Motor neuron (in vitro differentiated cells): ENCODE measurements at regions not wholly inside any gene's neighbourhood (a gene's known extent, or its start where the extent isn't known, plus 50 kb on each side); places are given as distances from the start of the nearest gene placed in this dataset.
"Not testable (repeated sequence)": the region's sequence is repeated elsewhere in the genome, so short reads cannot be mapped to it uniquely, and the experiment has no call there.

ENCODE experiments used
- ATAC-seq, 8 experiments: fragments of 200-7000 bp; cut with Tn5 transposase; replicated peaks in 6 of 8; 2 replicates each; pipeline ENCODE4 v1.8.0; 2021; ENCODE audit warnings: mild to moderate bottlenecking in 8 of 8, moderate library complexity in 8 of 8
- H3K27ac ChIP-seq, 2 donors: fragments of 250-450 bp; sonication (Bioruptor Pico); 2 replicates each; pipeline ENCODE4 v1.9.0; 2021; ENCODE audit warnings: antibody characterized with exemption in 2 of 2, mild to moderate bottlenecking in 2 of 2, moderate library complexity in 1 of 2
- H3K4me1 ChIP-seq, 2 donors: fragments of 250-450 bp; sonication (Bioruptor Pico); replicated peaks in 1 of 2; 2 replicates each; pipeline ENCODE4 v1.6.1; 2021; ENCODE audit warnings: antibody characterized with exemption in 2 of 2, mild to moderate bottlenecking in 2 of 2, moderate library complexity in 1 of 2
- H3K4me3 ChIP-seq, 5 donors: fragments of 250-450 bp; sonication (Bioruptor Pico); 2 replicates each; pipeline ENCODE4 v1.9.0; 2021; ENCODE audit warnings: antibody characterized with exemption in 5 of 5, mild to moderate bottlenecking in 5 of 5, moderate library complexity in 4 of 5
- WGBS, 10 experiments: fragments of 450-650 bp; shearing (Covaris generic); methylation state at CpG; one replicate each; pipeline ENCODE4 v1.0.0; 2022; 5-methylcytosine and 5-hydroxymethylcytosine counted together
- in situ Hi-C, 9 experiments: fragments of 400-800 bp; cut with MboI; loops; one replicate each; pipeline ENCODE4 v1.15.0; 2021; ENCODE audit warnings: low sequenced_read_pairs in 9 of 9, low pct_unique_long_range_greater_than_20kb in 2 of 9; ENCODE audit not compliant: unreplicated experiment in 9 of 9

GRCh38 chr2:111400598-111401253, 280.0 kb downstream of the BCL2L11 start:
- H3K4me3 ChIP-seq, H3K4me1 ChIP-seq, H3K27ac ChIP-seq, in situ Hi-C loops: not testable (repeated sequence)
- no CpG with 5 or more reads among the region's 3 CpGs for WGBS, 10 experiments
- ATAC-seq: peak in 2 of 8 experiments; percentile 74 to 78

- in situ Hi-C loops, H3K4me3 ChIP-seq, H3K4me1 ChIP-seq, H3K27ac ChIP-seq: not testable (repeated sequence)
- ATAC-seq: peak in 7 of 8 experiments; percentile 37 to 81 (median 66)
- WGBS, 10 experiments: no CpG with 5 or more reads among the region's 8 CpGs
These were observed 280.8 kb downstream of the BCL2L11 start for GRCh38 chr2:111401270-111402140.

- H3K4me3 ChIP-seq, H3K27ac ChIP-seq, H3K4me1 ChIP-seq, ATAC-seq, in situ Hi-C loops: not testable (repeated sequence)
These were observed 281.7 kb downstream of the BCL2L11 start for GRCh38 chr2:111402450-111402849.

- WGBS, 10 experiments: no CpG with 5 or more reads among the region's 2 CpGs
- H3K27ac ChIP-seq, H3K4me1 ChIP-seq, ATAC-seq, H3K4me3 ChIP-seq, in situ Hi-C loops: not testable (repeated sequence)
These were observed 282.6 kb downstream of the BCL2L11 start for GRCh38 chr2:111403287-111403686.

GRCh38 chr2:111406616-111407015, 285.9 kb downstream of the BCL2L11 start:
- H3K4me3 ChIP-seq, in situ Hi-C loops, ATAC-seq, H3K4me1 ChIP-seq, H3K27ac ChIP-seq: not testable (repeated sequence)
- no CpG with 5 or more reads among the region's 1 CpG for WGBS, 10 experiments

- in situ Hi-C loops, ATAC-seq, H3K27ac ChIP-seq, H3K4me3 ChIP-seq, H3K4me1 ChIP-seq: not testable (repeated sequence)
- no CpG with 5 or more reads among the region's 11 CpGs for WGBS, 10 experiments
These were observed 287.0 kb downstream of the BCL2L11 start for GRCh38 chr2:111407632-111408194.

GRCh38 chr2:111410868-111411406, 290.2 kb downstream of the BCL2L11 start:
- ATAC-seq, H3K4me3 ChIP-seq, H3K4me1 ChIP-seq, in situ Hi-C loops, H3K27ac ChIP-seq: not testable (repeated sequence)
- no CpG with 5 or more reads among the region's 10 CpGs for WGBS, 10 experiments

- ATAC-seq, H3K27ac ChIP-seq, H3K4me3 ChIP-seq, in situ Hi-C loops, H3K4me1 ChIP-seq: not testable (repeated sequence)
- 100% methylated on average over 1 of the region's 18 CpGs; no CpG with 5 or more reads in 9 of the 10 experiments for WGBS, 10 experiments
These were observed 291.4 kb downstream of the BCL2L11 start for GRCh38 chr2:111411867-111412681.

GRCh38 chr2:111412841-111413650, 292.3 kb downstream of the BCL2L11 start:
- H3K4me3 ChIP-seq, in situ Hi-C loops, H3K4me1 ChIP-seq, H3K27ac ChIP-seq: not testable (repeated sequence)
- 100% methylated on average over 1 of the region's 12 CpGs; no CpG with 5 or more reads in 9 of the 10 experiments for WGBS, 10 experiments
- ATAC-seq: peak in 1 of 8 experiments; percentile 15

- H3K4me1 ChIP-seq, H3K4me3 ChIP-seq, in situ Hi-C loops, H3K27ac ChIP-seq: not testable (repeated sequence)
- WGBS, 10 experiments: no CpG with 5 or more reads among the region's 5 CpGs
- peak in 3 of 8 experiments; percentile 60 to 74 (median 67) for ATAC-seq
These were observed 293.2 kb downstream of the BCL2L11 start for GRCh38 chr2:111413950-111414349.

GRCh38 chr2:111415765-111416743, 295.3 kb downstream of the BCL2L11 start:
- H3K4me1 ChIP-seq, H3K4me3 ChIP-seq, in situ Hi-C loops, H3K27ac ChIP-seq: not testable (repeated sequence)
- peak in 6 of 8 experiments; percentile 24 to 84 (median 72) for ATAC-seq
- no CpG with 5 or more reads among the region's 24 CpGs for WGBS, 10 experiments
